ENCODE measurements at regions not wholly inside any gene's neighbourhood (a gene's known extent, or its start where the extent isn't known, plus 50 kb on each side); places are given as distances from the start of the nearest gene placed in this dataset.

DNA sequence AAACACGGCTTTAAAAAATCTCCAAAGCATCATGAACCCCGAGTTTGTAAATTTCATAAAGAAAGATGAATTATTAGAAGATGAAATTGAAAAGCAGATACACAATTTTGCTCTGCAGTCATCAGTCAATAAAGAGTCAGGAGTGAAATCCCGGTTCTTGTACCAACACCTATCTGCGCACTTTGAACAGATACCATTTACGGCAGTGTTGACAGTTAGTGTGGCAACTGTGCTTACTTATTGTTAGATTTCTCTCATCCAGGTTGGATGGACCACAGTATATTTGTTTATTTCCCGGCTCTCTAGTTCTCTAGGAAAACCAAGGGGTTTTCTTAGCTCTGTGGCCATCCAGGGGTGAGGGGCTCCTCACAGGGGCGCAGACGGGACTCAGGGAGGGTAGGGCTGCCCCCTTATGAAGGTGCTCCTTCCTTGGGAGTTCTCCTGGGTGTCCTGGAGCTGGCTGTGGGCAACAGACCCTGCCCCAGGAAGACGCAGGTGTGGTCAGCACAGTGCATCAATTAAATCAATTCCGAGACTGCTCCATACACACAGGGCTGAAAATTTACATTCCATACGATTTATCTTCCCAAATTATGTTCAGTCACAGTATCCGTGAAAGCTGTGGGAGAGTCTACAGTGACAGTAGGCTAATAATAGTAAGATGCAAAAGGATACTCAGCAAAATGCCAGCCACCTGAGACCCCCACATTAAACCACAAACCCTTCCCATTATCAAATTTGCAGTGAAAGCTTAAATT is 107.0 kb upstream of the C1QTNF9B start:
- TF ChIP-seq, protein P1, sequence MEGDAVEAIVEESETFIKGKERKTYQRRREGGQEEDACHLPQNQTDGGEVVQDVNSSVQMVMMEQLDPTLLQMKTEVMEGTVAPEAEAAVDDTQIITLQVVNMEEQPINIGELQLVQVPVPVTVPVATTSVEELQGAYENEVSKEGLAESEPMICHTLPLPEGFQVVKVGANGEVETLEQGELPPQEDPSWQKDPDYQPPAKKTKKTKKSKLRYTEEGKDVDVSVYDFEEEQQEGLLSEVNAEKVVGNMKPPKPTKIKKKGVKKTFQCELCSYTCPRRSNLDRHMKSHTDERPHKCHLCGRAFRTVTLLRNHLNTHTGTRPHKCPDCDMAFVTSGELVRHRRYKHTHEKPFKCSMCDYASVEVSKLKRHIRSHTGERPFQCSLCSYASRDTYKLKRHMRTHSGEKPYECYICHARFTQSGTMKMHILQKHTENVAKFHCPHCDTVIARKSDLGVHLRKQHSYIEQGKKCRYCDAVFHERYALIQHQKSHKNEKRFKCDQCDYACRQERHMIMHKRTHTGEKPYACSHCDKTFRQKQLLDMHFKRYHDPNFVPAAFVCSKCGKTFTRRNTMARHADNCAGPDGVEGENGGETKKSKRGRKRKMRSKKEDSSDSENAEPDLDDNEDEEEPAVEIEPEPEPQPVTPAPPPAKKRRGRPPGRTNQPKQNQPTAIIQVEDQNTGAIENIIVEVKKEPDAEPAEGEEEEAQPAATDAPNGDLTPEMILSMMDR (conservative IDR thresholded peaks at IDR 0.05) = no peak
- no peak for TF ChIP-seq ZFX (IDR thresholded peaks at IDR 0.05)
- H3K27ac ChIP-seq = no peak overlapping the region

DNA sequence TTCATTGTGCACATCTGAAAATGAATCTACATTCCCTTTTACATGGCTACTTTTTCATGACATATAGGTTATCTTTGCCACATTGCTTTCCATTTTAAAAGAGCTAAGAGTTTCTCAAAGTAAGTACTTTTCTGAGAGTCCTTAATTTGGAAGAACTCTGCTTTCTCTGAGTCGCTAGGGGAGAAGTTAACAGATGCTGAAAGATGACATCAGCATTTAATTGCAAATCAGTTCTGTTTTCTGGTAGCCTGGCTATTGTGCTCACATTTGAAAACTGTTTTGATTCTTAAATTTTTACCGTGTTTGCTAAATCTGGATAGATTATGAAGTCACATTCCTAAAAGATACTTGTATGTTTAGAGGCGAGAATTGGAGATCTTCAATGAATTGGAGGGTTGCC is 107.7 kb upstream of the C1QTNF9B start:
- no peak overlapping the region for H3K27ac ChIP-seq
- TF ChIP-seq, protein P1 (conservative IDR thresholded peaks at IDR 0.05) = no peak
- TF ChIP-seq ZFX (IDR thresholded peaks at IDR 0.05) = no peak

DNA sequence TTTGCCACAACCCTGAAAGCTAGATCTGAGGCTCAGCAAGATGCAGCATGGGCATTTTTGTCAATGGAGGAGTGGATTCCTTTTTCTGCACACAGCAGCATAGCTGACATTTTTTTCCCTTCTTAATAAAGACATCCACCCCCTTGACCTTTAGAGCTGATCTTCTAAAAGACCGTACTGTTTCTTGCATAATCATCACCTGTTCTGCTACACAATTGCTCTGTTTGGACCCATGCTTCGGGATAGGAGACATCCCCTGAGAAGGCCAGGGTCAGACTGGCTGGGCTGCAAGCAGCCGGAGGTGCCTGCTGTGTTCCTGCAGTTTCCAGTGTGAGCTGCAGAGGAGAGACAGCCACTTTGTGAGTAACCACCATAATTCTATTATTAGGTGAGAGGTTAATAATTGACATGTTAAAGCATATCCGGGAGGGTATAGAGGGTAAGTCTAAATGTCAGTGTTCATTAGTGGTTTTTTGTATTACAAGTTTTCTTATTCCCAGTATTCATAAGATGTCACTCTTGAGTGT is 108.5 kb upstream of the C1QTNF9B start:
- TF ChIP-seq ZFX (IDR thresholded peaks at IDR 0.05) = no peak
- TF ChIP-seq, protein P1 (conservative IDR thresholded peaks at IDR 0.05) = no peak
- H3K27ac ChIP-seq = no peak overlapping the region

DNA sequence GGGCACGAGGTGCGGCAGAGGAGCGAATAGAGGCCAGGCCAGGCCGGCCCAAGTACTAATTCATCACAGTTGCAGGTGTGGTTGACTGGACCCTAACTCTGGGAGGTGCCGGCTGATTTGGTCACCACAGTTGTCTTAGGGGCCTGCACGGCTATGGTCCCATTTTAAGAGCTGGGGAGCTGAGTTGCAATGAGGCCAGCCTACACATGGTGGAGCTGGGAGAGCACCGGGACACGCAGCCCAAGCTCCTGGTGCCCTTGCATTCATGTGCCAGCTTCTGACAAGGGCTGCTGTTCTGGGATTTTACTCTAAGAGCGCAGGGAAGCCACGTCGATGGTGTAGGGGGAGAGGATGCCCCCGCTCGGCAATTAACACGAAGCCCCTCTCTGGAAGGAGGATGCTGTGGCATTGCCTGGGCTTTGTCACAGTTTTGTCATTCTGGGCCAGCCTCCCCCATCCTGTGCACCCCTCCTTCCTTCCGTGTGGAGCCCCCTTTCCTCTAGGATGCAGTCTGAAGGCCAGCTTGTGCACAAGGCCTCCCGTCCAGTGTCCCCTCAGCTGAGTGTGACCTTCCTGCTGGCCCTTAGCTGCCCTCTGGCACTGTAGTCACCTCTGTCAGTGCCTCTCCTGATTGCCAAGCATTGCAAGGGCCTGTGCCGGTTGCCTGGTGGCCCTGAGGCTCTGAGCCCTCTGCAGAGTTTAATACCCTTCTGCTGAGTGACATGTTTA is 109.4 kb upstream of the C1QTNF9B start:
- H3K27ac ChIP-seq = no peak overlapping the region
- TF ChIP-seq, protein P1 (conservative IDR thresholded peaks at IDR 0.05) = no peak
- TF ChIP-seq ZFX (IDR thresholded peaks at IDR 0.05) = no peak

DNA sequence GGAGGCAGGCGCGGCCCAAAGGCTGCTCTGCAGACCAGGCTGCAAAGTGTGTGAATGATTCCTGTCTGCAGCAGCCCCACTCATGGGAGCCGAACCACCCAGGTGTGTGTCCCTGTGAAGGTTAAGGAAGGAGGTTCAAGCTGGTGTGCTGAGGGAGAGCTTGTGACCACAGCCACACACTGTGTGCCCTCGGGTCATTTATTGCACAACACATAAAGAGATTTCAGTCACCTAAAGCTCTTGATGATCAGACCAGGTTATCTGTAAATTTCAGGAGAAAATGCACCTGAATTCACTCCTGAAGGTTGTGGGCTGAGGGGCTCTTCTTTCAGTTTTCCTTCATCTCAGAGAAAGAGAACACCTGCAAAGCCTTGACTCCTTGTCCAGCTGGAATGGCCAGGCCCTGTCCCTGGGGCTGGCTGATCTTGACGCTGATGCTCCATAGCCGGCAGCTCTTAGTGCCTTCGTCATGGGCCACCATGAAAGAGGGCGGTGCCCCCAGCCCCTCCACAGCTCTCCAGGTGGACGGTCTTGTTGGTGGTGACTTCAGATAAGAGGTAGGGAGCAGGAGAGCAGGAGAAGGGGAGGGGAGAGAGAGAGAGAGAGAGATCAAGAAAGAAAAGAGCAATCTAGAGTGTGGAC is 110.8 kb upstream of the C1QTNF9B start:
- no peak overlapping the region for H3K27ac ChIP-seq
- TF ChIP-seq ZFX (IDR thresholded peaks at IDR 0.05) = no peak
- TF ChIP-seq, protein P1 (conservative IDR thresholded peaks at IDR 0.05) = no peak

DNA sequence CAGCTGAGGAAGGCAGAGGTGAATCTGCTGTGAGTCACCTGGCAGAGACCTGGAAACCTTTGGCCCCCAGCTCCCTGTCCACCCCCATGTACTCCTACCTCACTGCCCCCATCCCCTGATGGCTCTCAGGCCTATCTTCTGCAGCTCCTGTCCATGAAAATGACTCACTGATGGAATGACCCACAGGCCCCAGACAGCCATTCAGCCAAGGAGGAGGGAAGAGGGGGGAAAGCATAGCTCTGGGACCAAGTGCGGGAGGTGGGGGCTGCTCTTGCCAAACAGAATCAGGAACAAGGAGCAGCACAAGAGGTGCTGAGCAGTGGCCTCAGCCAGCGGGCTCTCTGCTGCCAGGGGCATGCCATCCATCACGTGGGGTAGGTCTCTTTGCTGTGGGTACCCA is 111.4 kb upstream of the C1QTNF9B start:
- TF ChIP-seq, protein P1 (conservative IDR thresholded peaks at IDR 0.05) = no peak
- no peak for TF ChIP-seq ZFX (IDR thresholded peaks at IDR 0.05)

DNA sequence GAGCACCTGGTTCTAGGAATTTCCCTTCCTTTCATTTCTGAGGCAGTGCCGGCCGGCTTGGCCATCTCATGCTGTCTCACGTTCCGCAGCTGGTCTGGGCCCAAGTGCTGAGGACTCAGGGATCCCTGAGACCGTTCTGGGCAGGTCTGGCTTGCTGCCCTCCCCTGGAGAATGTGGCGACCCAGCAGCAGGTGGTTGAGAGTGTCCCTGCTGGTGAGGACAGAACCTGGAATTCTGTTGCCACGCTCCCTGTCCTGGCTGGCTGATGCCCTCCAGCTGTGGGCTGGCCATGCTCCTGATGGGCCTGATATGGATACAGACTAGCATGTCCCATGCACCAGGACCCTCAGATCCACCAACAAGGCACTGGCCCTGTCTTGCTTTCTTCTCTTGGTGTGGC is 114.0 kb upstream of the C1QTNF9B start:
- no peak for TF ChIP-seq ZFX (IDR thresholded peaks at IDR 0.05)
- TF ChIP-seq, protein P1 (conservative IDR thresholded peaks at IDR 0.05) = no peak

More for the DNA sequence above, 111.4 kb upstream of the C1QTNF9B start:
- no peak overlapping the region for H3K27ac ChIP-seq

More for the DNA sequence above, 114.0 kb upstream of the C1QTNF9B start:
- H3K27ac ChIP-seq = no peak overlapping the region
